Ishikawa (cell line): ENCODE measurements at regions not wholly inside any gene's neighbourhood (a gene's known extent, or its start where the extent isn't known, plus 50 kb on each side); places are given as distances from the start of the nearest gene placed in this dataset.

ENCODE experiments used
- EP300 ChIP-seq: IDR thresholded peaks from 2 replicates; pipeline ENCODE4 v1.6.1; 2012; ENCODE audit warnings: borderline replicate concordance
- NFIC ChIP-seq: IDR thresholded peaks from 2 replicates; pipeline ENCODE4 v1.6.1; 2012
- TAF1 ChIP-seq: IDR thresholded peaks from 2 replicates; pipeline ENCODE4 v1.6.1; 2012; ENCODE audit warnings: low read depth, mild to moderate bottlenecking
- YY1 ChIP-seq: IDR thresholded peaks from 2 replicates; pipeline ENCODE4 v1.6.1; 2012; ENCODE audit warnings: low read depth

DNA sequence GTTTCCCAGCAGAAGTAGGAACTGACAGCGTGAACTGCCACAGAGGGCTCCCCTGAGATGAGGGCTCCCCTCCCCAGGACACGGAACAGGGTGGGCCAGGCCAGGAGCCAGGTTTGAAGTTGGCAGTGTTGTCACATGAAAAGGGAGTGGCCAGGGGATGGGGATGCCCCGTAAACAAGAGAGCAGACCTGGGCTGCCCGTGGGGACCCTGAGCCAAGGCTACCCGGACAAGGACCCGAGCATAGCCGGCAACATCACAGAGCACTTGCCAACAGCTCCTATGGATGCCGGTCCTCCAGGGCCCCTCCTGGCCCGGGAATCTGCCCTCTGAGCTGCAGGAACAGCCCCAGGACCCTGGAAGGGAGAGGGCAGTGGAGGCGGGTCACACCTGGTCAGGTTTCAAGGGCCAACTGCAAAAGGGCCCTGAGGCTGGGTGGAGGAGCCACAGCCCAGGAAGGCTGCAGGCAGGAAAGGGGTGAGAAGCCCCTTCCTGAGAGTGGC, 102.1 kb downstream of the CPZ start:
- TF ChIP-seq YY1 (no peak), TAF1 (no peak), NFIC (no peak), EP300 (no peak)
